Fibroblast of the aortic adventitia (primary cell): ENCODE measurements at regions not wholly inside any gene's neighbourhood (a gene's known extent, or its start where the extent isn't known, plus 50 kb on each side); places are given as distances from the start of the nearest gene placed in this dataset.

ENCODE experiments used
- DNase-seq: peaks from one replicate; pipeline ENCODE4 v3.0.0-alpha.2; 2010; ENCODE audit warnings: low read depth
- H3K4me3 ChIP-seq: 2 replicates; pipeline ENCODE4 v1.5.1; 2011; ENCODE audit warnings: low read depth, mild to moderate bottlenecking, control low read depth, low read length, moderate library complexity
- TF ChIP-seq, protein P1 (sequence below): IDR thresholded peaks from 2 replicates; pipeline ENCODE4 v1.5.1; 2011; ENCODE audit warnings: mild to moderate bottlenecking, low read length, control low read depth, inconsistent platforms; ENCODE audit not compliant: insufficient read depth

DNA sequence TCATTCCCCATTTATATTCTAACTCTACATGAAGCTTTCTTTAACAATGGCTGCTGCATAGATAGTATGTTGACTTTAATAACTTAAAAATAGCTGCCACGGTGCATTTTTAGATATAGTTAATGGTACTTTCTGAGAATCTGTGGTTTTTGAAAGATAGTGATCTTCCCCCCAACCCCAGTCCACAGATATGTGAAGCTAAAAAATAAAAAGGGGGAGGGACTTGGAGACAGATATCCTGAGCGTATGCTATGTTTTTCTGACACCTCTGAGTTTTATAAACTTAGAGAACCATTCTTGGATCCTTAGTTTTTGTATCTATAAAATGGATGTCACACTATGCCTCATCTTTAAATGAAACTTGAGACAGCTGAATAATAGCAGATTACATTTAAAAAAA, 120.5 kb downstream of the SNX18 start:
- no peak for DNase-seq
- H3K4me3 ChIP-seq: no peak overlapping the region
- TF ChIP-seq, protein P1, sequence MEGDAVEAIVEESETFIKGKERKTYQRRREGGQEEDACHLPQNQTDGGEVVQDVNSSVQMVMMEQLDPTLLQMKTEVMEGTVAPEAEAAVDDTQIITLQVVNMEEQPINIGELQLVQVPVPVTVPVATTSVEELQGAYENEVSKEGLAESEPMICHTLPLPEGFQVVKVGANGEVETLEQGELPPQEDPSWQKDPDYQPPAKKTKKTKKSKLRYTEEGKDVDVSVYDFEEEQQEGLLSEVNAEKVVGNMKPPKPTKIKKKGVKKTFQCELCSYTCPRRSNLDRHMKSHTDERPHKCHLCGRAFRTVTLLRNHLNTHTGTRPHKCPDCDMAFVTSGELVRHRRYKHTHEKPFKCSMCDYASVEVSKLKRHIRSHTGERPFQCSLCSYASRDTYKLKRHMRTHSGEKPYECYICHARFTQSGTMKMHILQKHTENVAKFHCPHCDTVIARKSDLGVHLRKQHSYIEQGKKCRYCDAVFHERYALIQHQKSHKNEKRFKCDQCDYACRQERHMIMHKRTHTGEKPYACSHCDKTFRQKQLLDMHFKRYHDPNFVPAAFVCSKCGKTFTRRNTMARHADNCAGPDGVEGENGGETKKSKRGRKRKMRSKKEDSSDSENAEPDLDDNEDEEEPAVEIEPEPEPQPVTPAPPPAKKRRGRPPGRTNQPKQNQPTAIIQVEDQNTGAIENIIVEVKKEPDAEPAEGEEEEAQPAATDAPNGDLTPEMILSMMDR: no peak

DNA sequence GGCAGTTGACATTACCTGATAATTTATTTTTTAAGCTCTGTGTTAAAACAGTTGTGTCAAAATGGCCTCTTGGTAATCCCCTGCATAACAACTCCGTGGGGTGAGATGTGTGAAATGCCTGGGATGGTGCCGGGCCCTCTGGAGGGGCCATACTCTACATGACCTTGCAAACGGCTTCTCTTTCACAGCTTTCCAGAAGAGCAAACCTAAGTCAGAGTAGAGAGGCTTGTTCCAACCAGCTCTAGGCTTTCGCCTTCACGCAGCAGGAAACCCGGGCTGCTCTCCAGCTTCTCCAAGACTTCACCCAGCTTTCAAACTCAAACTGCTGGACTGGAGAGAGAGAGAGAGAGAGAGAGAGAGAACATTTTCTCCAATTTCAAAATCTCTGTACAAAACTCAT, 120.1 kb downstream of the SNX18 start:
- TF ChIP-seq, protein P1: no peak
- no peak overlapping the region for H3K4me3 ChIP-seq
- peak; percentile 82 for DNase-seq

DNA sequence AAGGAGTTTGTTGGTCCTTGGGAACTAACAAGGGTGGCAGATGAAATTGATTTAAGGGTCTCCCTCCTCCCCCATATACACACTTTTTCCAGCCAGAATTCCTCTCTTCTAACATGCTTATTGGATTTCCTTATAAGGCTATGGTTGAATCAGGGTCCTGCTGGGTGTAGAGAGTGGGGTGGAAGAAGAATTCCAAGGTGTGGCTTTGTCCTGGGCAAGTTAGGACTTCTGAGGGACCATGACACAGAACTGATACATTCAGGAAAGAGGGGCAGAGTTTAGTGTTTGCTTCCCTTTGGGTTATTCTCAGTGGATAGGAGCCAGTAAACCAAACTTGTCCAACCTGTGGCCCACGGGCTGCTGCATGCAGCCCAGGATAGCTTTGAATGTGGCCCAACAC, 116.5 kb downstream of the SNX18 start:
- no peak overlapping the region for H3K4me3 ChIP-seq
- TF ChIP-seq, protein P1: no peak
- no peak for DNase-seq

DNA sequence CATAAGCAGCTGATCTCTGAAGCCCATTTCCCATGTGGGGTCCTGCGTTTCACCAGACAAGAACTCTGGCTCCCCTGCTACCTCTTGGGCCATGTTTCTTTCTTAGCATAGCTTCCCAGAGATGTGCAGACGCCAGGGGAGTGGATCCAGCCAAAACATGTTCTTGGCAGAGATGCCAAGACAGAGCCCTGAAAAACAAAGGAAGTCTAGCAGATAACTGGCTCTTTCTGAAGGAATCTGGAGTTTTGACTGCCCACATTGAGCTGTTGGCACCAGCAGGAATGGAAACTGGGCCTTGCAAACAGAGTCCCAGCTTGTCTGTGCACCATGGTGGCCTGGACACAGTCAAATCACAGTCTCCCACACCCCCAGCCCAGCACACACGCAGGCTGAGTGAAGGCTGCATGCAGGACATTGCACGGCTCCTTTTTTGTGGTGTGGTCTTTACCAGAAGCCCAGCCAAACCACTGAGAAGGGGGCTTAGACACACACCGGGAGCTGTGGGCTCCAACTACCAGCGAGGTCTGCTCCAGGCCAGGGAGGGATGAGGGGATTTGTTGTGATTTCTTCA, 114.7 kb downstream of the SNX18 start:
- DNase-seq: peak; percentile 73
- TF ChIP-seq, protein P1: no peak
- no peak overlapping the region for H3K4me3 ChIP-seq

DNA sequence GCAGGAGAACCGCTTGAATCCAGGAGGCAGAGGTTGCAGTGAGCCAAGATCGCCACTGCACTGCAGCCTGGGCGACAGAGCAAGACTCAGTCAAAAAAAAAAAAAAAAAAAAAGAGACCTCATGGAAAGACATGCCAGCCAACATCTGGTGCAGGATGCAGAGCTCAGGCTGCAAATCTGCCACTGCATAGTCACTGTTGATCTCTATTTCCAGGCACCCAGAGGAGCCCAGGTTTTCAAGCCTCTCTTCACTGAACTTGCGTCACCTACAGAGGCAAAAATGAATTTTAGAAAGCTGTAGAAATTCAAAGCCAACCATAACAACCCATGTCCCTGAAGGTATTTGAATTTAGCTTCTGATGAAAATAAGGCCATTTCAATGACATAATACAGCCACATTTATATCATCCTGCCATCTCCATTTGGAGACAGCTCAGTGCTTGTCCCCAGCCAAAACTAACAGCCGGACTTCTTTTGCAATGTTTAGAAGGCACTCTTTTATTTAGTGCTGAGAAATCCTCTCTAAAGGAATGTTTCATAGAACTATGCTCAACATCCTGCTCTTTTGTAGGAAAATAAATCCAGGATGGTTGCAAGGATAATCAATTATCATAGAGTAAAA, 113.3 kb downstream of the SNX18 start:
- peak; percentile 81 for DNase-seq
- TF ChIP-seq, protein P1: no peak
- no peak overlapping the region for H3K4me3 ChIP-seq

DNA sequence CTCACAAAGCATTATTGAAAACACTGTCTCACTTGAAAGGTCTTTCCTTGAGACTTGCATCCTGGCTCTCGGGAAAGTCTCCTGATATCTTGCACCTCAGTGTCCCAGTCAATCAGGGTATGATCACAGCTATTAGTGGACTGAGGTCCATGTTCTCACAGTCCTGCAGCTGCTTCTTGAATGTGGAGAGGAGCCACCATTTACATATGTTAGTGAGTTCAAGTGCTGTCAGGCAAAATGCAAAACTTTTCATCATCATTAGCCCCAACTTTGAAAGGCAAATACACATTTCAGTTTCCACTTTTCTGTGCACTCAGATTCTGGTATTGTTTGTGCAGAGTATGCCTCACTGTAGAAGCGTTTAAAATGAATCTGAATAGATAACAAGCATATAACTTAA, 111.6 kb downstream of the SNX18 start:
- TF ChIP-seq, protein P1: no peak
- no peak overlapping the region for H3K4me3 ChIP-seq
- DNase-seq: no peak

DNA sequence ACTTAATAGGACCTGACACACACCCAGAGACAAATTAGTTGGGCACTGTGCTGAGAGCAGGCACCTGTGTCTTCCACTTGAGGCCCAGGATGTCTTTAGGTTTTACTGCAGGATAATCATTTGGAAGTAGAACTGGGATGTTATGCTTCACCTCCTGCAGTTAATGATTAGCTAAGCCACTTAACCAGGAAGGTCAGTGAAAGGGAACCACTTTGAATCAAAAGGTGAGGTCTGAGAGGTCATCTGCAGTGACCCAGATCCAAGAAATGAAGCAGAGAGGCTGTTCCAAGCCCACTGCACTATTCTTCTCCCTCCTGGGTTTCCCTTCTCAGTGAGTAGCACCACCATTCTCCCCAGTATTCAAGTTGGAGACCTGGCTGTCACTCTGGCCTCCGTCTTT, 110.5 kb downstream of the SNX18 start:
- TF ChIP-seq, protein P1: no peak
- no peak overlapping the region for H3K4me3 ChIP-seq
- no peak for DNase-seq
